Erythroblast (primary cell): ENCODE measurements at regions not wholly inside any gene's neighbourhood (a gene's known extent, or its start where the extent isn't known, plus 50 kb on each side); places are given as distances from the start of the nearest gene placed in this dataset.

Experiments used
- GATA1 ChIP-seq: IDR thresholded peaks from 2 replicates; pipeline ENCODE4 v1.6.1; 2011; ENCODE audit warnings: low read depth, mild to moderate bottlenecking, control low read depth, low read length, moderate library complexity
- POLR2A ChIP-seq: IDR thresholded peaks from 2 replicates; pipeline ENCODE4 v1.6.1; 2011; ENCODE audit warnings: mild to moderate bottlenecking, low read length

- TF ChIP-seq POLR2A (no peak), GATA1 (no peak)
These were observed 282.7 kb upstream of the FZD8 start for GRCh38 chr10:35924759-35925158.
